GM21381 (cell line): ENCODE measurements at regions not wholly inside any gene's neighbourhood (a gene's known extent, or its start where the extent isn't known, plus 50 kb on each side); places are given as distances from the start of the nearest gene placed in this dataset.
"Not testable (repeated sequence)": the region's sequence is repeated elsewhere in the genome, so short reads cannot be mapped to it uniquely, and the experiment has no call there.

Experiments used
- ATAC-seq: cut with Tn5 transposase; IDR thresholded peaks from one replicate; pipeline ENCODE4 v1.9.1; 2021; ENCODE audit warnings: mild to moderate bottlenecking, moderate library complexity; ENCODE audit not compliant: unreplicated experiment

DNA sequence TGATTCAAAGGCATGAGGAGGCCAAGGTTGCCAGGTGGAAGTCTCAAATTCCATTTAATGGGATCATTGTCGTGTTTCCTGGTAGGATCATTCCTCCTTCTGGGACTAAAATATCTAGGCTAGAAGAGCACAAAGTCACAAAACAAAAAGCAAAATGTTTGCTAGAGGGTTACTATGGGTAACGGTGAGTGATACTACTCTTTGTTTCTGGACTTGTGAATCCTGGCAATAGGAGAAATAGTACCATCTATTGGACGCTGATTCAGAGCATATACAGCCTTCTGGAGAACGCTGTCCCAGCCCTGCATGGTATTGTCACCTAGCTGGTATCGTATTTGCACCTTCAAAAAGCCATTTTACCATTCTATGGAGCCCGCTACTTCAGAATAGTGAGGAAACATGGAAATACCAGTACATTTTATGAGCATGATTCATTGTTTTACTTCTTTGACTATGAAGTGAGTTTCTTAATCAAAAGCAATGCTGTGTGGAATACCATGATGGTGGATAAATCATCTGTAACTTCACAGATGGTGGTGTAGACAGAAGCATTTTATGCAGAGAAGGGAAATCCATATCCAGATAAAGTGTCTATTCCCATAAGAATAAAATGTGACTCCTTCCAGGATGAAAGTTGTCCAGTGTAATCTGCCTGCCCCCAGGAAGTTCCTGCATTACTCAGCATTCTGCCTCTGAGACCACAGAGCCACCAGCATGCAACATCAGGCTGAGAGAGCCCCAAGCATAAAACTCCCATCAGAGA lies 361.0 kb downstream of the ETV1 start:
- ATAC-seq, result no peak

DNA sequence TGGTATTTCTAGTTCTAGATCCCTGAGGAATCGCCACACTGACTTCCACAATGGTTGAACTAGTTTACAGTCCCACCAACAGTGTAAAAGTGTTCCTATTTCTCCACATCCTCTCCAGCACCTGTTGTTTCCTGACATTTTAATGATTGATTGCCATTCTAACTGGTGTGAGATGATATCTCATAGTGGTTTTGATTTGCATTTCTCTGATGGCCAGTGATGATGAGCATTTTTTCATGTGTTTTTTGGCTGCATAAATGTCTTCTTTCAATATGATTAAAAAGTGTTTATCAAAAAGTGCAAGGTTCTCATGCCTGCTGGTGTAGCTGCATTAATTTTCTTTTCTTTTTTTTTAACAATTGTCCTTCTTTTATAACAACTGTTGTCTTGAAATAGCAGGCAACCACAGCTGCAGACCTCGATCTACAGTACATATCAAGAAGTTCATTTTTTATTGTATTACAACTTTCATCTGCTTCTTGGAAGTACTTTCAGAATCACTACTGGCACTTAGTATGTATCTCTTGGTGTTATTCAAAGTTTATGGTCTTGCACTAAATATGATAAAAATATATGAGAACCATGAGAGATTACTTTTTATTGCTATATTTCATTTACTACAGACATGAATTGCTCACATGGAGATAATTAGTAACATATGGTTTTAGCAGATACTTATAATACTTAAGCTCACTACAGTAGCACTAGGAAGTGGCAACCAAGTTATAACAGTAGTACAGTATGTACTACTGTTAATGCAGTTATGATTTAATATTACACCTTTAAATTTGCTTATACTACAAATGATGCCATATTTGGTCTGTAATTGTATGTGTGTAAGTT lies 358.0 kb downstream of the ETV1 start:
- not testable (repeated sequence) for ATAC-seq

DNA sequence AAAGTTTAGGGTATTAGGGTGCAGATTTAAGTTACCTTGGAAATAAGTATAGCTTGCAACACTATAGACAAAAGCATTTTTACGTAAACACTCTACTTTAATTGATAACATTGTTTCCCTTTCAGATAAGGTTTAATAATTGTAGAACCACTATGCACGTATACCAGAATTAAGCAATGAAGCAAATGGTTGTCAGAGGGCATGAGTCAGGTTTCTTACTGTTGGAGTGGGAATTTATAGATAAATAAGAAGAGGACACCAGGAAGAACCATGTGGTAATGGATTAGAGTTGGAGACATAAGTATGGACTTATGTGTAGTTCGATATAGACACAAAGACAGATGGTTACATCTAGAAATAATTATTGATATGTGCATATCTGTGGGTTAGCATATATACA lies 355.6 kb downstream of the ETV1 start:
- no peak for ATAC-seq

DNA sequence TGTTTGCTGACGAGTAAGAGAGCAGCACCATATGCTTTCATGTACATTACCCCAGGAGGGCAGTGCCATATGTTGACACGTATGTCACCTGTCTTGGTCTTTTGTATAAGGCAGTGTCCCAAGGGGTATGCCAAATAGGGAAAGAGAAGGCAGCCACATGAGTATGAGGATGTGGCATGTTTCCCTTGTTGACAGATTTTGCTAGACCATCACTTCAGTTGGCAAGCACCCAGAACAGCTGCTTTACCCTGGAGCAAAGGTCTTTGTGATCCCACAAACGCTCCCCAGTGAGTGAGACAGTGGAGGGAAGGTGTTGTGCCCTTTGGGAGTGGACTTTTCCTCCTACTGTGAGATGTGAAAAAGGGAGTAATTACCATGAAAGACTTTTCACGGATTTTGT lies 350.1 kb downstream of the ETV1 start:
- ATAC-seq, result no peak

DNA sequence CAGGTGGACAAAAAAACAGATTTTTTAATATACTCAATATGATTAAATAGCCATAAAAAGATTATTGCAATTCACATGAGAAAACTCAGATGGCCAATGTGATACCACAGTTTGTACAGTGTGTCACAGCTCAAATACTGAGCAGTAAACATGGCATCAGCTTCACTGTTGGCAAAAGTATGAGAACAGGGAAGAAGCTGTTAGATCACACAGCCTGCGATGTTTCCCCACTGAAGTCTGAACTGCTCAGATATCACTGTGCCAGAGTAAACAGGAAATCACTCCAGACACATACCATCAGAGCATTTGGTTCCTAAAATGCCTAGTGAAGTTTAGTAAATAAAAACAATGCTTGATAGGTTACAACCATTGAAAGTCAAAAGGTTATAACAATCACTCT lies 347.8 kb downstream of the ETV1 start:
- no peak for ATAC-seq

DNA sequence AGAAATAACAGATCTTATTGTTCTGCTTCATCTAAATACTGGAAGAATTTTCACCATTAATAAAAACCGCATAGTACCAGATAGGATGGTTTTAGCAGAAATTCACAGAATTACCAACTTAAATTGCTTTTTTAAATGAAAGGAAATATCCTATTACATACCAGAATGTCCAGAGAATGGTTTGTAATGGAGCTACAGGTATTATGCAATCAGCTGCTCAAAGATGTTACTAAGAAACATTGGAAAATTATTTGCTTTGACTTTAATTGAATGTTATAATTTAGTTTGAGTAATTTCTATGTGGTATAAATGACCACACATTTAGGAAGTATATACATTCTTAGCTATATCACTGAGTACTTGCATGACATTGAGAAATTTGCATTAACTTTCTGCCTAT lies 338.3 kb downstream of the ETV1 start:
- no peak for ATAC-seq

DNA sequence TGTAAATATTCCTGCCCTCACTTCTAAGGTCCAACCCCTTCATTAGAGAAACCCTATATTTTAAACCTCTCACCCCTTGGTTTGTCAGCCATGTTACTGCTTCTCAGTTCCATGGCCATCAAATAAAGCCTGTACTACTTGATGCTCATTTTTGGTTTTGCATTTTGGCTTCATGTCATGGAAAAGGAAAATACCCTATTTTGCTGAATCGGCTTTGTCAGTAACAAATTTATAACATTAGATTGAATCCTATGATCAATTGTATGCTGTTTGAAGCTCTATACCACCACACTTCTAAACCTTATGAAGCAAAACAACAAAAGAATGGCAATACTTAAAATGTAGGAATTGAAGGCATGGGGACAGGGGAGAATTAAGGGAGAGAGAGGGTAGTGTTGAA lies 333.1 kb downstream of the ETV1 start:
- ATAC-seq, result no peak

DNA sequence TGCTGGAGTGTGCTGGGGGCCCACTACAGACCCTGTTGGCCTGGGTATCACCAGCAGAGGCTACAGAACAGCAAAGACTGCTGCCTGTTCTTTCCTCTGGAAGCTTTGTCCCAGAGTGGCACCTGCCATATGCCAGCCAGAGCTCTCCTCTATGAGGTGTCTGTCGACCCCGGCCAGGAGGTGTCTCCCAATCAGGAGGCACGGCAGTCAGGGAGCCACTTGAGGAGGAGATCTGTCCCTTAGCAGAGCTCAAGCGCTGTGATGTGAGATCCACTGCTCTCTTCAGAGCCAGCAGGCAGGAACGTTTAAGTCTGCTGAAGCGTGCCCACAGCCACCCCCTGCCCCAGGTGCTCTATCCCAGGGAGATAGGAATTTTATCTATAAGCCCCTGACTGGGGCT lies 316.2 kb downstream of the ETV1 start:
- no peak for ATAC-seq

DNA sequence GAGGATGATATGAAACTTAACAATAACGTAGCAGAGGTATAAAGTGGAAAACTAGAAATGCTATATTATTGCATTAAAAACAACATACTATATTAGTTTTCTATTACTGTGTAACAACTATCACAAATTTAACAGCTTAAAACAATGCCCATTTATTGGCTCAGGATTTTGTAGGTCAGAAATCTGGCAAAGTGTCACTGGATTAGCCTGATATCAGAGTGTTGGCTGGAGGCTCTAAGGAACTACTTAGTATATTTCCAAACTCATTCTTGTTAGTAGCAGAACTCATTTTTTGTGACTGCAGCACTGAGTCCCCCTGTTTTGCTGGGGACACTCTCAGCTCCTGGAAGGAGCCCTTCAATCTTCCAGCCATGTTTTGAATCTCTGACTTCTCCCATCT lies 306.8 kb downstream of the ETV1 start:
- ATAC-seq, result no peak

DNA sequence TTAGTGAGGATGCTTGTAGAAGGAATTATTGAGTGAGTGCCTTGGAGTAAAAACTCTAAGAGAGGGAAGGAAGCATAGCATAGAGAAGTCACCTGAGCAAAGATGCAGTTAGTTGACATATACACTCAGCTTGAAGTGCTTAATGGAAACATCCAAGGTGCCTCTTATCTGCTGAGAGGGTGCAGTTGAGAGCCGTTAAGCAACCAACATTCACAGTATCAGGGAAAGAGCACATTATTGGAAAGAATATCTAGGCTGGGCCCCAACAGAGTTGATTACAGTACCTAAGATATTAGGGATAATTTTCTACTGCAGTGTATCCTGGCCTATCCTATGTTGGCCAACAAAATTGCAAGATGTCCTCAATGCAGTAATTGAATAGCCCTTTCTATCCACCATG lies 302.0 kb downstream of the ETV1 start:
- ATAC-seq, result no peak

DNA sequence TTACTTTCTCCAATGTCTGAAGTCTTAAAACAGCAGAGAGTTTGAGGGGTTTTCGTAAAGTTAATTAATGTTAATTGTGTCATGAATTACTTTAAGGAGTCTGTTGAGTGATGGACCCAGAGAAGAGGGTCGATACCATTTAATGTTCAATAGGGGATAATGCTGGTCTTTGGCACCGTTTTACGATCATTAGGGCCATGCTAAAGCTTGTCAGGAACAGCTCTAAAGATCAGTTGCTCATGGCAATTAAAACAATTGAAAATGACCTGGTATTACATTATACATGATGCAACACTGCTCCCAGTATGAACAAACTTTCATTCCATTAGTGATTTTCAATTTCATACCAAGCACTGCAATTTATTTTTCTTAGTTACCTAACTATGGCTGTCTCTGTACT lies 296.9 kb downstream of the ETV1 start:
- ATAC-seq, result no peak

DNA sequence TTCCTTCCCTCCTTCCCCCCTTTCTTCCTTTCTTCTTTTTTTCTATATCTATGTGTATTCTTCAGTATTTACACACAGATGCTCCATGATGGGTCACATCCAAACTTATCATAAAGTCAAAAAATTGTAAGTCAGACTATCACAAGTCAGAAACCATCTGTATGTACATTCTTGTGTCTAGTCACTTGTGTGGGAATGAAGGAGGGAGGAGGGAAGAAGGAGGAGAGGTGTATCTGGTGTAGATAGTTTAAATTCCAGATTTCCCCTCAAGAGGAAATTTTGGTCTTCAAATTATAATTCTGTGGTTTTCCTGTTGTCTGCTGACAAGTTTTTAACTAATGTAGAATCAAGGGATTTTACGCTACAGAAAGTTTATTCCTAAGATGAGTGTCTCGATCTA lies 287.2 kb downstream of the ETV1 start:
- no peak for ATAC-seq

DNA sequence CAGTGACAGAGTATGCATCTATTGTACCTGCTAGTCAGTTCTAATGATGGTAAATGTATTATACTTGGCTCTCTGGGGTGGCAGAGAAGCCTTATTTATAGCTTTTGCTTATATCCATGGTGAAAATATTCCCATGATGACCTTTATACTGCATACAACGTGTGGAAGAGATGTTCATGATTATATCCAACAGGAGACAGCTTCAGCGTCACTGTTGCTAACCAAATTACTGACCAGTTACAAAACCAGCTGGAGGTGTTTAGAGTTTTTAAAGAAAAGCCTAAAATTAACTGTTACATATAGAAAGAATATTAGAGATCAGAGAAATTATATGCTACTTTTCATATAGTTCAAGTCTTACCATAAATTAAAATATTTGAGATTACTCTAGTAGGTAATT lies 280.8 kb downstream of the ETV1 start:
- ATAC-seq, result no peak

DNA sequence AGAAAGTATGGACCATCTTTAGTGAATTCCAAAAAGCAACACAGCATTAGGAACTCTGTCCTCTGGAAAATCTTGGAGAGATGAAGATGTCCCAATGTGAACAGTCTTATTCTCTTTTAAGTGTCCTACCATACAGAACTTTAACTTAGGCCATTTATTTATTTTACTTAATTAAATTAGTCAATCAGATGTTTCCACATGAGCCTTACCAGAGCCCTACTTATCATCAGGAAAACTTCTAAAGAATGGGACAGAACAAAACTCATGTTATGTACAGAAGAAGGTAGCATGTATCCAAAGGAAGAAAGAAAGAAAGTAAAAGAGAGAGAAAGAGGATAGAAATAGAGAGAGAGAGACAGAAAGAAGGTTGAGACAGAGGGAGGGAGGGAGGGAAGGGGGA lies 276.4 kb downstream of the ETV1 start:
- no peak for ATAC-seq

DNA sequence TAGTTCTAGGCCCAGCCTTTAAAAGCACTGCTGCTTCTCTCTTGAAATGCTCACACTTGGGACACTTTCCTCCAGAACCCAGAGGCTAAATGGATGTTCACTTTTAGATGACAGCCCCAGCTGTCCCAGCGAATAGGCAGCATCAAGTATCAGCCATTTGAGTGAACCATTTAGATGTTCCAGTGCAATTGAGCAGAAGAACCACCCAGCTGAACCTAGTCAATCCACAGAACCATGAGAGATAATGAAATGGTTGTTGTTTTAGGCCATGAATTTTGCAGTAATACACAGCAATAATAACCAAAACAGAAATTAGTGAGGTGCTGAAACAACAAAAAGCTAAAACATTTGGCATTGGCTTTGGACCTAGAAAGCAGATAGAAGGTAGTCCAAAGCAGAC lies 273.9 kb downstream of the ETV1 start:
- ATAC-seq, result no peak

DNA sequence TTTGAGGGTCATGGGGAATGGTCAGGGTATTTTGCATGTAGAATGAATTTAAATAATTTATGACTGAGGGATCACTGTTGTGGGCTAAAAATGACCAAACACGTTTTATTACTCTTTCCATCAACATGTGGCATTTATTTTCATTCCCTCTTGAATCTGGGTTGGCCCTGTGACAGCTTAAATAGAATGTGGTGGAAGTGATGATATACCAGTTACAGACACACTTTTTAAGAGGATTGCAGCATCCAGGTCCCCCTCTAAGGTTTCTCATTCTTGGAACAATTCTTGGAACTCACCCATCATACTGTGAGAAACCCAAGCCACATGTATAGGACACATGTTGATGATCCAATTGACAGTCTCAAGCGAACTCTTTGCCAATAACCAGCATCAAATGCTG lies 272.4 kb downstream of the ETV1 start:
- no peak for ATAC-seq

DNA sequence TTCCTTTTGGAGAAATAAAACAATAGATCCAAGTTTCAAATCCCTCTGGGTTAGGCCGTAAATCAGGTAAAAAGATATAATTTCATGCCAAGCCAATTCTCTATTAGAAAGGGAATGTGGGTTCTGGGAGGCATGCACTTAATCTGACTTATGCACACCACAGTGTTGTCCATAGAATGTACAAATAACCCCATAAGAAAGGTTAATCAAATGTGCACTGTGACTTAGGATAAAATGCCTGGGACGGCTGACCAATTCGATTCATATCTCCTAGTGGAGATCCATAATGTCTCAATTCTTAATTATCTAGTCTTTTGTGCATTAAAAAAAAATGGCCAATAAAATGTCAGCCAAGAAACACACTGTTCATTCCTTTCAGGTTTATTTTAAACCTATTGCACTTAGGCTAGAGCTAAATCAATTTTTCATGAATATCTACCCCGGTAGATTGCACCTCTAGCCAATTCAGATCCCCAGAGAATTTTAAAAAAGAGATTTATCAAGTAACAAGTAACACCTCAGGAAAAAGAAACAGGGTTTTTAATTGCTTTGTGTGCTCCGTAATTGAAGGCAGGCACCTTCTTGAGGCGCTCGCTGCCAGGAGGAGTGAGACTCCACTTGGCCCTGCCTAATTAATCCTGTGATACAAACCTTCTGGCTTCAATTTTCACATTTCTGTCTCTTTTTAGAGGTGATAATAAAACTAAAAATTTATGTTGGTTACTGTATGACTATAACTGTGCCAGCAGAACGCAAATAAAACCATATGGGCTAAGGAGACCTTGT lies 265.1 kb downstream of the ETV1 start:
- no peak for ATAC-seq

DNA sequence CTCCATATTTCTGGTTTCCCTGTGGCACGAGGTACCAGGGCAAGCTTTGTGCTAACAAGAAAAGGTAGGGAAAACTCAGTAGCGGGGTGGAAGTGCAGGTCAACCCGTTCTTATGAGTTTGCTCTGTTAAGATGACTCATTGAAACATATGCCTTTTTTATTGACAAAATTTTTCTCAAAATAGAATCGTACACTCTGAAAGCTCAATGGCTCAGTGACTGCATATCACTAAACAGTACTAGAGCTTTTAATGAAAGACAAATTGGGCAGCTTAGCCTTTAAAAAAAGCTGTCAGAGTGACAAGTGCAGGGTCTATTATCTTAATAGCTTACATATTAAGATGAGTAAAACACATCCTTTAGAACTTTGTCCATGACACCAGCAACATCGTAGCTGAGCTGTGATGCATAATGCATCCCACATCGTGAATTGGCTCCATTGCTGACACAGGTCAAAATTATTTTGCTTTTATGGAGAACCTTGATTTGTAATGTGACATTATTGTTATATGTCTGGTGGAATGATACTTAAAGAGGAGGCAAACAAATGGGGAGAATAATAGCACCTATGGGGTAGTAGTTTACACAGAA lies 264.4 kb downstream of the ETV1 start:
- ATAC-seq, result no peak

DNA sequence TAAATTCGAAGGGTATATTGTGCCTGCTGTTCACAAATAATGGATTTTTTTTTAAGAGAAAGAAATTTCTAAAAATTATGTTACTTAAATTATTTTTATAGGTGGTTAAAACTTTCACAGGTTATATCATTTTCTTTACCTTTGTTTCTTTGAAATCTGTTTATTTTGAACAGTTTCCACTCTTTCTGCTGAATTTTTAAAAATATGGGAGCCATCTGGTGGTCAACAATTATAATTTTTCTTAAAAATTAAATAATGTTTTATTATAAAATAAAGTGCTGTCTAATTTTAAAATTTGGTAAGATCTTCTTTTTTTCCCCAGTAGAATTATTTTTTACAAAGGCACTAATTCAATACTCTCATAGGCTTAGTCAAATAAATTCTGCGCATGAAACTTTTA lies 263.9 kb downstream of the ETV1 start:
- ATAC-seq, result no peak

DNA sequence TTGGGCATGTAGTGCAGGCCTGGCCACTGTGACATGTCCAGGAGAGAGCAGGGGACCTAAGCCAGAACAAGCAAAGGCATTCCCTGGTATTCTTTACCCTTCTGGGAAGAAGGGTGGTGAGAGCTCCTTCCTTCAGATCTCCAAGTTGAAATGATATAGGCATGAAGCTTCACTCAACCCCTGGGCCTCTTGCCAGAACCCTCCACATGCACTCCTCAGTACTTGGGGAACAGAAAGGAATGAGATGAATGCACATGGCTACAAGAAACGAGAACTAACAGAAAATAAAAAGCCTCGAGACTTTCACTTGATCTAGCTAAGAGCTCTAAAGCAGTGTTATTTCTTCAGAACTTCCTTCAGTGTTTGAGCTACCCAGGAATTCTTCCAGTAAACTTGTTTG lies 262.2 kb downstream of the ETV1 start:
- ATAC-seq, result no peak

DNA sequence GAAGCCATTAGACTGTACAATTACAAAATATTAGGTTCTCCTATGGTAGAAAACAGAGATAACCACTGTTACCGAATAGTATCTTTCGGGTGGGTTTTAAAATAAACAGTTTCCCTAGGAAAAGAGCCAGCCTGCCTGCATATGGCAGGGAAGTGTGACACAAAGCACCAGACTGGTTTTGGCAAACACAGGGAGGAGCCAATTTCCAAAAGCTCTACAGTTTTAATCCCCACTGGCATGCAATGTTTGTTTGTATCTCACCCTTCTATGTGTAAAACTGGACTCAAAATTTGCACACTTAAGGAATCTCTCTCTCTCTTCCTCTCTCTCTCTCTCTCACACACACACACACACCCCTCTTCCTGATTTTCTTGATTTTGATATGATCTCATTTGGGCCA lies 261.7 kb downstream of the ETV1 start:
- no peak for ATAC-seq
